Right atrium auricular region (tissue), 2 donors: ENCODE measurements at regions not wholly inside any gene's neighbourhood (a gene's known extent, or its start where the extent isn't known, plus 50 kb on each side); places are given as distances from the start of the nearest gene placed in this dataset.
A peak's percentile ranks its signal among the peaks of the same experiment; 100 is the strongest.

Experiments used
- DNase-seq: peaks from one replicate; pipeline ENCODE4 v3.0.0-alpha.2; 2019; ENCODE audit warnings: low spot score
- H3K27ac ChIP-seq, 2 donors: fragments of 200-600 bp; sonication (generic); 1 replicate in 1 of 2; 2 replicates in 1 of 2; pipeline ENCODE4 v1.5.1; 2016 to 2019
- H3K27me3 ChIP-seq, 2 donors: fragments of 200-600 bp; sonication (generic); one replicate each; pipeline versions ENCODE4 v1.5.1 to v1.6.0; 2017 to 2019
- H3K36me3 ChIP-seq: fragments of 200-600 bp; sonication (generic); one replicate; pipeline ENCODE4 v1.5.1; 2016
- H3K4me1 ChIP-seq, 2 donors: fragments of 200-600 bp; sonication (generic); one replicate each; pipeline versions ENCODE4 v1.5.1 to v1.6.0; 2017 to 2019
- H3K4me3 ChIP-seq, 2 donors: fragments of 200-600 bp; sonication (generic); 1 replicate in 1 of 2; 2 replicates in 1 of 2; pipeline ENCODE4 v1.5.1; 2017 to 2019; ENCODE audit warnings: mild to moderate bottlenecking in 1 of 2, moderate library complexity in 1 of 2
- H3K9me3 ChIP-seq, 2 donors: fragments of 200-600 bp; sonication (generic); one replicate each; pipeline ENCODE4 v1.5.1; 2019
- CTCF ChIP-seq, 2 donors: fragments of 200-600 bp; sonication (generic); IDR thresholded peaks; one replicate each; pipeline ENCODE4 v1.5.1; 2019; ENCODE audit warnings: antibody characterized with exemption in 2 of 2

- no peaks in the 10 kb centered on the region for H3K36me3 ChIP-seq
- TF ChIP-seq CTCF (IDR thresholded peaks at IDR 0.05) = no peak
- H3K9me3 ChIP-seq = no peaks in the 10 kb centered on the region
- H3K4me3 ChIP-seq = no peak overlapping the region
- H3K27me3 ChIP-seq = no peaks in the 10 kb centered on the region
- no peaks in the 10 kb centered on the region for H3K4me1 ChIP-seq
- no peak overlapping the region for H3K27ac ChIP-seq
- DNase-seq = no peak
Measured at GRCh38 chr7:46153583-46153950, 232.5 kb upstream of the IGFBP3 start.

GRCh38 chr7:46152696-46153095 lies 231.6 kb upstream of the IGFBP3 start:
- DNase-seq = no peak
- TF ChIP-seq CTCF (IDR thresholded peaks at IDR 0.05) = no peak
- Histone ChIP-seq H3K4me3 (no peak overlapping the region), H3K36me3 (no peaks in the 10 kb centered on the region), H3K27ac (no peak overlapping the region), H3K27me3 (no peaks in the 10 kb centered on the region), H3K9me3 (no peaks in the 10 kb centered on the region), H3K4me1 (no peaks in the 10 kb centered on the region)

- no peak for DNase-seq
- no peaks in the 10 kb centered on the region for H3K9me3 ChIP-seq
- no peak overlapping the region for H3K4me3 ChIP-seq
- no peak for TF ChIP-seq CTCF (IDR thresholded peaks at IDR 0.05)
- no peaks in the 10 kb centered on the region for H3K36me3 ChIP-seq
- no peaks in the 10 kb centered on the region for H3K4me1 ChIP-seq
- no peak overlapping the region for H3K27ac ChIP-seq
- no peaks in the 10 kb centered on the region for H3K27me3 ChIP-seq
Measured at GRCh38 chr7:46150721-46151120, 229.6 kb upstream of the IGFBP3 start.

- no peak for DNase-seq
- TF ChIP-seq CTCF (IDR thresholded peaks at IDR 0.05) = no peak
- no peaks in the 10 kb centered on the region for H3K4me1 ChIP-seq
Measured at GRCh38 chr7:46150202-46150601, 229.1 kb upstream of the IGFBP3 start.

GRCh38 chr7:46147871-46148270 lies 226.8 kb upstream of the IGFBP3 start:
- DNase-seq = no peak
- Histone ChIP-seq H3K4me3 (no peak overlapping the region), H3K27me3 (no peaks in the 10 kb centered on the region), H3K9me3 (no peaks in the 10 kb centered on the region), H3K36me3 (no peaks in the 10 kb centered on the region), H3K4me1 (no peaks in the 10 kb centered on the region), H3K27ac (no peak overlapping the region)
- no peak for TF ChIP-seq CTCF (IDR thresholded peaks at IDR 0.05)

More at GRCh38 chr7:46150202-46150601, 229.1 kb upstream of the IGFBP3 start:
- no peak overlapping the region for H3K4me3 ChIP-seq
- H3K27me3 ChIP-seq = no peaks in the 10 kb centered on the region
- no peaks in the 10 kb centered on the region for H3K9me3 ChIP-seq
- H3K36me3 ChIP-seq = no peaks in the 10 kb centered on the region
- H3K27ac ChIP-seq = no peak overlapping the region

- no peak for TF ChIP-seq CTCF (IDR thresholded peaks at IDR 0.05)
- Histone ChIP-seq H3K36me3 (no peaks in the 10 kb centered on the region), H3K4me3 (no peak overlapping the region), H3K4me1 (no peaks in the 10 kb centered on the region), H3K27me3 (no peaks in the 10 kb centered on the region), H3K9me3 (no peaks in the 10 kb centered on the region), H3K27ac (peak overlapping the region in 1 of 2 donors; percentile 16)
- DNase-seq = no peak
Measured at GRCh38 chr7:46146454-46147255, 225.6 kb upstream of the IGFBP3 start.
